ENCODE measurements at regions not wholly inside any gene's neighbourhood (a gene's known extent, or its start where the extent isn't known, plus 50 kb on each side); places are given as distances from the start of the nearest gene placed in this dataset.

DNA sequence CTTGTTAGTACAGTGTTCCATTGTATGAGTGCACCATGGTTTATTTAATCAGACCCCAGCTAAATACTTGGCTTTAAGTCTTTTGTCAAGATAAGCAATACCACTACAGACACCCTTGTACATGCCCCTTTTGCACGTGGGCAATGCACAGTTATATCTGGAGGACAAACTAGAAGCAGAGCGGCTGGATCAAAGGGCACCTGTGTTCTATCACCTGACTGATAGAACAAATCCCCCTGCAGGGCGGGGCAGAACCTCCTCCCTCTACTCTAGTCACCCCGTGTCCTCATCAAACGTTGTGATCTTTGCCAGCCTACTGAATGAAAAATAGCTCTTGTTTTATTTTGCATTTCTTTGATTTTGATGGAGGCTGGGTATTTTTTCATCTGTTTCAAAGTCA lies 314.9 kb downstream of the TLE3 start:
- DNase-seq (ENCODE audit: low read depth in 2 of 3, low spot score in 2 of 3): no peak

DNA sequence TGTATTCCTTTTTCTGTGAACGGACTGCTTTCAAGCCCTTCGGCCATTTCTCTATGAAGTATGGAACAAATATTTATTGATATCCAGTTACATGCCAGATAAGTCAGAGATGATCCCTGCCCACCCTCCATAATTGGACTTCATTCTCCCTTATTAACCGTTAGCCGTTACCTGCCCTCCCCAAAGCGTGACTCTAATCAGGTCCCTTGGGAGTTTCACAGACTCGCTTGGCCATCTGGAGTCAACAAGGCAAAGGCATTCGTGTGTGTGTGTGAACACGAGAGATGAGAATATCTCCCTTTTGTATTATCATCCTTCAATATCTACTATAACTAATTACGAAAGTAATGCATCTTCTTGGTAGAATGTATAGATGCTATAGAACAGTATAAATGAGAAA lies 314.5 kb downstream of the TLE3 start:
- DNase-seq (ENCODE audit: low read depth in 2 of 3, low spot score in 2 of 3): no peak

- DNase-seq (ENCODE audit: low read depth in 2 of 3, low spot score in 2 of 3): no peak
Measured at GRCh38 chr15:69784798-69785566, 312.7 kb downstream of the TLE3 start.

- no peak for DNase-seq (ENCODE audit: low read depth in 2 of 3, low spot score in 2 of 3)
Measured at GRCh38 chr15:69786136-69786701, 311.5 kb downstream of the TLE3 start.

GRCh38 chr15:69787791-69788190 lies 309.9 kb downstream of the TLE3 start:
- DNase-seq (ENCODE audit: low read depth in 2 of 3, low spot score in 2 of 3): no peak

- DNase-seq (ENCODE audit: low read depth in 2 of 3, low spot score in 2 of 3): no peak
Measured at GRCh38 chr15:69789648-69790393, 307.9 kb downstream of the TLE3 start.

DNA sequence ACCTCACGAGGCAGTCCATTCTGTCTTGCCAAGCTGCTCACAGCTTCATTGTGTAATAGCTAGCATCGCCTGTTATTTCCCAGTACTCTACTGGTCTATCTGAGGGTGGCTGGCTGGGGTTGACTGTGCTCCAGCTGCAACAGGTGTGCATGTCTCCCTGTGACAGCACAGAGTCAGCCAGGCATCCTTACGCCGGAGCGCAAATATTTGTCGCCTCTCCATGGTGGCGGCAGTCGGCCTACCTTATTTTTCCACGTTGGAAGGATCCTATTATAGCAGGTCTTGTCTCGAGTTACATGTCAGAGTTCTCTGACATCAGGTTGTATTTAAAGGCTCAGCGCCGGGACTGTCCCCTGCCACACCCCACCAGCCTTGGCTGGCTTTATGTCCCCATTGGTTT lies 307.1 kb downstream of the TLE3 start:
- DNase-seq (ENCODE audit: low read depth in 2 of 3, low spot score in 2 of 3): no peak

- DNase-seq (ENCODE audit: low read depth in 2 of 3, low spot score in 2 of 3): no peak
Measured at GRCh38 chr15:69792823-69793222, 304.9 kb downstream of the TLE3 start.

GRCh38 chr15:69793431-69793780 lies 304.3 kb downstream of the TLE3 start:
- DNase-seq (ENCODE audit: low read depth in 2 of 3, low spot score in 2 of 3): no peak

DNA sequence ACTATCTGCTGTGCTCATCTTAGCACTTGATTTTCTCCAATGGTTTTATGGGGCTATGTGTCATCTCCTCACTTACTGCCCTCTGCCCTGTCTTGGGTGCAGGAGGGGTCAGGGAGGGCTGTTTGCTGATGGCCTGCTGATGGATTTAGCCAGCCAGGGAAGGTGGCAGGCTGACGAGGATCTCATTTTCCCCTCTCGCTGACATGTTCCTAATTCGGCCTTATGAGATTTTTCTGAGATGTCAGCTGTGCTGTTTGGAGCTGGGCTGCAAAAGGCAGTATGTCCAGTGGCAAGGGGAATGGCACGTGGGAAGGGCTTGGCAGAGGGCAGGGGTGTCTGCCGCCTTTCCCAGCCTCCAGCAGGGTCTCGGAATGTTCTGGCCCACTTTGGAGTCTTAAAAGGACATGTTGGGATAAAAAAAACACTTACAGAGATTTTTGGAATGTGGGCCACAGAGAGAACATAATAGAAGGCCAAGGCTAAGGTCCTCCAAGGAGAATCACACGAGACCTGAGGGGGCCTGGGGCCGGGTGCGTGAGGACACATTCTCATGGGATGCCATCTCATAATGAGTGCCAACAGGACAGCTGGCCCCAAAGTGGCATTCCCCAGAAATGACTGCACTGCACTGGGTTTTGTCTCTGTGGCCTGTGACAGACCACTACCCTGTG lies 303.8 kb downstream of the TLE3 start:
- DNase-seq (ENCODE audit: low read depth in 2 of 3, low spot score in 2 of 3): no peak

- no peak for DNase-seq (ENCODE audit: low read depth in 2 of 3, low spot score in 2 of 3)
Measured at GRCh38 chr15:69794645-69795469, 302.9 kb downstream of the TLE3 start.

DNA sequence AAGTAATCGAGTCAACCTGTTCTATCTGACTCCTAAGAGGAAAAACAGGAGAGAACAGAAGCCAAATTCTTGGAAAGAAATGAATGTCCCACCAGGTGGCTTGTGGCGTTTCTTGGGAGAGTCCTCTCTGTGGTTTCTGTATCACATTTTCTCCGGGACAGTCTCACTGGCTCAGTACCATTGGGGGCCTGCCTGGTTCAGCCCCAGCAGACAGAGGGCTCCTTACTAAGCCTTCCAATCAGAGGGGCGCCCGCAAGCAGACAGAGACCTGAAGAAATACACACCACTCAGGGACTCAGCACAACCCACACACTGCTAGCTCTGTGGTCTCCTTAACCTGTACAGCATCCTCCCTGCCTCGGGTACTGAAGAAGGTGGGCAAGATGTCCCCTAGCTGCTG lies 302.1 kb downstream of the TLE3 start:
- DNase-seq (ENCODE audit: low read depth in 2 of 3, low spot score in 2 of 3): no peak

DNA sequence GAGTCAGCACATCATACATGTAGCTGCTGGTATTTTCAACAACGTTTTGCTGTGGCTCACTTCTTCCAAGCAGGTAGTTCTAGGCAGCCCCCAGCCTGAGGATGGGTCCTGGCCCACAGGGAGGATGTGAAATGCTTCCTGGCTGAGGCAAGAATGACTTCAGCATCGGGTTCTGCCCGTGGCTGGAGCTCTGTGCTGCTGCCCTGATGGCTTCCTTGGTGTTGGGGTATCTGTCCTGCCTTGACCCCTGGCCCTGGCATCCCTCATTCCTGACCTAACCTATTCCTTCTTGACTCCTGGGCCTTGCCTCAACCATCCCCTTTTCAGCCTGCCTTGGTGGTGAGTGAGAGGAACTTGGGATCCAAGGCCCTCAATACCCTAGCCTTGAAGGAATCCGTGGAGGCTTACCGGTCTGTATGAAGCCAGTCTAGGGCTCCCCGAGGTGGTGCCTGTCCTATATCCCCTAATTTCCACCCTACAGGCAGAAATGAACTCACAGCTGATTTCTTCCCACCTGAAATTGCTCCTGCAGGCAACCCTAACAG lies 300.6 kb downstream of the TLE3 start:
- no peak for DNase-seq (ENCODE audit: low read depth in 2 of 3, low spot score in 2 of 3)

- no peak for DNase-seq (ENCODE audit: low read depth in 2 of 3, low spot score in 2 of 3)
Measured at GRCh38 chr15:69797615-69798014, 300.1 kb downstream of the TLE3 start.

DNA sequence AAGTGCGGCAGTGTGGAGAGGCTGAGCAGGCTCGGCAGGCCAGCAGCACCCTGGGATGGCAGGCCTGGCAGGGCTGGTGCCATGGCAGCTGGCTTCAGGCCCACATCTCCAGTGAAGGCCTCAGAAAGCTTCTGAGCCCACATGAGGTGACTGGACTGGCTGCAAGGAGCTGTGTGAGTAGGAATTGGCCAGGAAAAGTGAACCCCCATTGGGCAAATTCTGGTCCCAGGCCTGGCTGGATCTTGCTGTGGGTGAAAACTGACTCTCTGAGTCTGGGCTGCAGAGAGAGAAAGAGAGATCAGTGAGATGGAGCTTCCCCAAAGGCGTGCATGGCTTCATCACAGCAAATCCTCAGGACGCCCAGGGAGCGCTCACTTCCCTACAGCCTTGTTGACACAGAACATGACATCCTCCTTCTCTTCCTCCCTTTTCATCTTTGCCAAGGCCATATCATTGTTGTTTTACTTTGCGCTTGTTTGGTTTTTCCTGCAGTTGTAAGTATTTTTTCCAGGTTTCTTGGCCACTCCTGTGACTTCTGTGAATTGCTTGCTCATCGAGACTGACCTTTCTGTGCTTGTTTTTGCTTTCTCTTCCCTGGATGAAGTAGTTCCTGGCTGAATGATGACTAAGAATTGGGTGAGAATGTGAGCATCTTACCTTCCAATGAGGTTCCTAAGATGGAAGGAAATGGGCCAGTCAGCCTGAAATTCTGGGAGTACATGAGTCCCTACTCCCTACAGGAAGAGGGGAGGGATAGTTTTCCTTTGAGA lies 299.1 kb downstream of the TLE3 start:
- no peak for DNase-seq (ENCODE audit: low read depth in 2 of 3, low spot score in 2 of 3)

GRCh38 chr15:69801144-69801543 lies 296.6 kb downstream of the TLE3 start:
- no peak for DNase-seq (ENCODE audit: low read depth in 2 of 3, low spot score in 2 of 3)

GRCh38 chr15:69802432-69802831 lies 295.3 kb downstream of the TLE3 start:
- no peak for DNase-seq (ENCODE audit: low read depth in 2 of 3, low spot score in 2 of 3)

GRCh38 chr15:69804786-69805185 lies 292.9 kb downstream of the TLE3 start:
- DNase-seq (ENCODE audit: low read depth in 2 of 3, low spot score in 2 of 3): no peak

GRCh38 chr15:69805248-69805953 lies 292.3 kb downstream of the TLE3 start:
- no peak for DNase-seq (ENCODE audit: low read depth in 2 of 3, low spot score in 2 of 3)
